CD14-positive monocyte (primary cell): ENCODE measurements at regions not wholly inside any gene's neighbourhood (a gene's known extent, or its start where the extent isn't known, plus 50 kb on each side); places are given as distances from the start of the nearest gene placed in this dataset.

Source experiments
- DNase-seq, 3 donors: peaks; one replicate each; pipeline ENCODE4 v3.0.0-alpha.2; 2011 to 2022
- H2AFZ ChIP-seq: 2 replicates; pipeline ENCODE4 v1.6.0; 2012; ENCODE audit warnings: mild to moderate bottlenecking, low read depth, low read length, inconsistent platforms; ENCODE audit not compliant: insufficient read depth, poor library complexity, severe bottlenecking
- H3K27ac ChIP-seq, 2 donors: 1 replicate in 1 of 2; 2 replicates in 1 of 2; pipeline ENCODE4 v1.5.1; 2012 to 2013; ENCODE audit warnings: low read length in 2 of 2, control low read depth in 1 of 2, inconsistent platforms in 1 of 2, low read depth in 1 of 2, mild to moderate bottlenecking in 1 of 2
- H3K27me3 ChIP-seq, 2 donors: one replicate each; pipeline versions ENCODE4 v1.6.0 to v1.6.1; 2011 to 2013; ENCODE audit warnings: low read length in 2 of 2; ENCODE audit not compliant: control insufficient read depth in 2 of 2, insufficient read depth in 2 of 2
- H3K36me3 ChIP-seq, 2 donors: replicated peaks in 1 of 2; 1 replicate in 1 of 2; 2 replicates in 1 of 2; pipeline versions ENCODE4 v1.5.1 to v1.6.1; 2012 to 2013; ENCODE audit warnings: low read length in 2 of 2, control low read depth in 1 of 2, inconsistent platforms in 1 of 2, mild to moderate bottlenecking in 1 of 2; ENCODE audit not compliant: insufficient read depth in 2 of 2, control insufficient read depth in 1 of 2
- H3K4me1 ChIP-seq, 2 donors: 1 replicate in 1 of 2; 2 replicates in 1 of 2; pipeline versions ENCODE4 v1.5.1 to v1.6.1; 2012 to 2013; ENCODE audit warnings: low read length in 2 of 2, control low read depth in 1 of 2, inconsistent platforms in 1 of 2, mild to moderate bottlenecking in 1 of 2, moderate library complexity in 1 of 2; ENCODE audit not compliant: insufficient read depth in 2 of 2, control insufficient read depth in 1 of 2
- H3K4me2 ChIP-seq: replicated peaks from 2 replicates; pipeline ENCODE3; 2012; ENCODE audit warnings: low read length, moderate library complexity, mild to moderate bottlenecking; ENCODE audit not compliant: poor library complexity, severe bottlenecking; ENCODE audit errors: extremely low read depth
- H3K4me3 ChIP-seq, 3 experiments: fragments of 200-600 bp in 1 of 3; sonication (generic) in 1 of 3; replicated peaks in 1 of 3; 1 replicate in 2 of 3; 2 replicates in 1 of 3; pipeline ENCODE4 v1.5.1; 2011 to 2013; ENCODE audit warnings: low read length in 3 of 3, mild to moderate bottlenecking in 3 of 3, control low read depth in 2 of 3, low read depth in 2 of 3, inconsistent platforms in 1 of 3, moderate library complexity in 1 of 3
- H3K79me2 ChIP-seq: 2 replicates; pipeline ENCODE4 v1.6.0; 2012; ENCODE audit warnings: mild to moderate bottlenecking, control low read depth, inconsistent platforms, low read length, moderate library complexity; ENCODE audit not compliant: insufficient read depth
- H3K9ac ChIP-seq: 2 replicates; pipeline ENCODE4 v1.6.0; 2017; ENCODE audit warnings: low read length, mild to moderate bottlenecking; ENCODE audit not compliant: insufficient read depth, poor library complexity, severe bottlenecking
- H3K9me3 ChIP-seq, 2 donors: replicated peaks in 1 of 2; 1 replicate in 1 of 2; 2 replicates in 1 of 2; pipeline versions ENCODE4 v1.5.1 to v1.6.1; 2012 to 2013; ENCODE audit warnings: low read length in 2 of 2, control low read depth in 1 of 2; ENCODE audit not compliant: control insufficient read depth in 1 of 2, insufficient read depth in 1 of 2
- H4K20me1 ChIP-seq: 2 replicates; pipeline ENCODE4 v1.6.0; 2012; ENCODE audit warnings: mild to moderate bottlenecking, low read length, control low read depth, moderate library complexity; ENCODE audit not compliant: insufficient read depth
- H3K27ac Mint-ChIP-seq, 7 donors: one replicate each; pipeline ENCODE4 v1.8.0; 2020; ENCODE audit warnings: mild to moderate bottlenecking in 7 of 7, mixed read lengths in 7 of 7, moderate library complexity in 6 of 7, inconsistent platforms in 2 of 7
- H3K27me3 Mint-ChIP-seq, 3 donors: one replicate each; pipeline ENCODE4 v1.8.0; 2021 to 2022; ENCODE audit warnings: low read depth in 3 of 3, mild to moderate bottlenecking in 3 of 3, mixed read lengths in 3 of 3, moderate library complexity in 3 of 3, inconsistent platforms in 1 of 3
- H3K36me3 Mint-ChIP-seq, 2 donors: one replicate each; pipeline ENCODE4 v1.8.0; 2020; ENCODE audit warnings: mixed read lengths in 2 of 2, inconsistent platforms in 1 of 2, mild to moderate bottlenecking in 1 of 2
- H3K4me1 Mint-ChIP-seq: one replicate; pipeline ENCODE4 v1.8.0; 2020; ENCODE audit warnings: mild to moderate bottlenecking, mixed read lengths
- H3K4me3 Mint-ChIP-seq, 2 donors: one replicate each; pipeline ENCODE4 v1.8.0; 2020; ENCODE audit warnings: mild to moderate bottlenecking in 2 of 2, mixed read lengths in 2 of 2, moderate library complexity in 1 of 2
- H3K9me3 Mint-ChIP-seq, 7 donors: one replicate each; pipeline ENCODE4 v1.8.0; 2020 to 2022; ENCODE audit warnings: mixed read lengths in 7 of 7, mild to moderate bottlenecking in 6 of 7, moderate library complexity in 6 of 7, inconsistent platforms in 2 of 7
- WGBS: methylation state at CpG from one replicate; pipeline ENCODE4 v1.1.5; 2013; ENCODE audit warnings: missing lambda C conversion rate; ENCODE audit not compliant: insufficient coverage; 5-methylcytosine and 5-hydroxymethylcytosine counted together
- intact Hi-C, 2 donors: fragments of 100-400 bp; cut with micrococcal nuclease; formaldehyde crosslinking; loops; one replicate each; pipeline versions ENCODE4 v1.15.0 to v1.15.1; 2023
- TF ChIP-seq, protein P1 (sequence below): fragments of 200-600 bp; IDR thresholded peaks from one replicate; pipeline ENCODE4 v1.8.0; 2022; ENCODE audit warnings: antibody characterized with exemption, mild to moderate bottlenecking

- H3K79me2 ChIP-seq = no peaks in the 10 kb centered on the region
- 100% methylated on average over 1 of the region's 2 CpGs for WGBS
- H4K20me1 ChIP-seq = no peaks in the 10 kb centered on the region
- no peaks in the 10 kb centered on the region for H3K4me1 Mint-ChIP-seq
- peaks cover 0 to 4% (median 0%) of the 10 kb centered on the region in 7 donors for H3K9me3 Mint-ChIP-seq
- DNase-seq = no peak
- H3K4me3 Mint-ChIP-seq = no peak overlapping the region
- no peak overlapping the region for H3K9ac ChIP-seq
- intact Hi-C loops = no loop called here
- no peak overlapping the region for H3K4me3 ChIP-seq
- H3K27me3 Mint-ChIP-seq = peaks cover 20 to 24% (median 23%) of the 10 kb centered on the region in 3 donors
- H2AFZ ChIP-seq = no peak overlapping the region
- H3K36me3 ChIP-seq = no peaks in the 10 kb centered on the region
- TF ChIP-seq, protein P1, sequence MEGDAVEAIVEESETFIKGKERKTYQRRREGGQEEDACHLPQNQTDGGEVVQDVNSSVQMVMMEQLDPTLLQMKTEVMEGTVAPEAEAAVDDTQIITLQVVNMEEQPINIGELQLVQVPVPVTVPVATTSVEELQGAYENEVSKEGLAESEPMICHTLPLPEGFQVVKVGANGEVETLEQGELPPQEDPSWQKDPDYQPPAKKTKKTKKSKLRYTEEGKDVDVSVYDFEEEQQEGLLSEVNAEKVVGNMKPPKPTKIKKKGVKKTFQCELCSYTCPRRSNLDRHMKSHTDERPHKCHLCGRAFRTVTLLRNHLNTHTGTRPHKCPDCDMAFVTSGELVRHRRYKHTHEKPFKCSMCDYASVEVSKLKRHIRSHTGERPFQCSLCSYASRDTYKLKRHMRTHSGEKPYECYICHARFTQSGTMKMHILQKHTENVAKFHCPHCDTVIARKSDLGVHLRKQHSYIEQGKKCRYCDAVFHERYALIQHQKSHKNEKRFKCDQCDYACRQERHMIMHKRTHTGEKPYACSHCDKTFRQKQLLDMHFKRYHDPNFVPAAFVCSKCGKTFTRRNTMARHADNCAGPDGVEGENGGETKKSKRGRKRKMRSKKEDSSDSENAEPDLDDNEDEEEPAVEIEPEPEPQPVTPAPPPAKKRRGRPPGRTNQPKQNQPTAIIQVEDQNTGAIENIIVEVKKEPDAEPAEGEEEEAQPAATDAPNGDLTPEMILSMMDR = no peak
- no peak overlapping the region for H3K27ac Mint-ChIP-seq
- H3K4me1 ChIP-seq = no peaks in the 10 kb centered on the region
- no peak overlapping the region for H3K27ac ChIP-seq
- H3K27me3 ChIP-seq = peaks cover 0 to 19% of the 10 kb centered on the region in 2 donors
- H3K36me3 Mint-ChIP-seq = no peaks in the 10 kb centered on the region
- H3K4me2 ChIP-seq = no peak overlapping the region
- no peaks in the 10 kb centered on the region for H3K9me3 ChIP-seq
Observed at GRCh38 chr1:38128511-38128910, 81.9 kb upstream of the POU3F1 start.

- H3K27me3 ChIP-seq = peaks cover 0 to 8% of the 10 kb centered on the region in 2 donors
- intact Hi-C loops = no loop called here
- H2AFZ ChIP-seq = no peak overlapping the region
- H4K20me1 ChIP-seq = no peaks in the 10 kb centered on the region
- Mint-ChIP-seq H3K36me3 (no peaks in the 10 kb centered on the region), H3K4me3 (no peak overlapping the region), H3K27me3 (peaks cover 10 to 13% (median 13%) of the 10 kb centered on the region in 3 donors), H3K9me3 (peaks cover 0 to 3% (median 0%) of the 10 kb centered on the region in 7 donors), H3K4me1 (no peaks in the 10 kb centered on the region), H3K27ac (peak overlapping the region in 1 of 7 donors; percentile 27)
- TF ChIP-seq, protein P1 = no peak
- H3K36me3 ChIP-seq = no peaks in the 10 kb centered on the region
- H3K27ac ChIP-seq = no peak overlapping the region
- H3K9ac ChIP-seq = no peak overlapping the region
- no peak overlapping the region for H3K4me3 ChIP-seq
- no peaks in the 10 kb centered on the region for H3K9me3 ChIP-seq
- H3K79me2 ChIP-seq = no peaks in the 10 kb centered on the region
- H3K4me2 ChIP-seq = no peak overlapping the region
- H3K4me1 ChIP-seq = no peaks in the 10 kb centered on the region
- no peak for DNase-seq
- WGBS = 86% methylated on average over 2 of the region's 2 CpGs
Observed at GRCh38 chr1:38127428-38127827, 80.8 kb upstream of the POU3F1 start.
